ENCODE measurements at regions not wholly inside any gene's neighbourhood (a gene's known extent, or its start where the extent isn't known, plus 50 kb on each side); places are given as distances from the start of the nearest gene placed in this dataset.
"Not testable (repeated sequence)": the region's sequence is repeated elsewhere in the genome, so short reads cannot be mapped to it uniquely, and the experiment has no call there.

DNA sequence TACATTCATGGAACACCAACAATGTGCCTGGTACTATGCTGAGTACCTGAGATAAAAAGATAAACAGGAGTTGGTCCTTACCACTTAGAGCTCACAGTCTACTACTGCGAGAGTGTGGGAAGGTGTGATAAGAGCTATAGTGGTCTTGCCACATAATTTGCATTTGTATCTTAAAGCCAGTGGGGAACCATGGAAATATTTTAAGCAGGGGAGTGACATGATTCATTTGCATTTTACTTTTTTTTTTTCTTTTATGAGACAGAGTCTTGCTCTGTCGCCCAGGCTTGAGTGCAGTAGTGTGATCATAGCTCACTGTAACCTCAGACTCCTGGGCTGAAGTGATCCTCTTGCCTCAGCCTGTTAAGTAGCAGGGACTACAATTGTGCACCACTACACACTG is 53.6 kb downstream of the SRGAP2 start:
- TF ChIP-seq, protein P1, sequence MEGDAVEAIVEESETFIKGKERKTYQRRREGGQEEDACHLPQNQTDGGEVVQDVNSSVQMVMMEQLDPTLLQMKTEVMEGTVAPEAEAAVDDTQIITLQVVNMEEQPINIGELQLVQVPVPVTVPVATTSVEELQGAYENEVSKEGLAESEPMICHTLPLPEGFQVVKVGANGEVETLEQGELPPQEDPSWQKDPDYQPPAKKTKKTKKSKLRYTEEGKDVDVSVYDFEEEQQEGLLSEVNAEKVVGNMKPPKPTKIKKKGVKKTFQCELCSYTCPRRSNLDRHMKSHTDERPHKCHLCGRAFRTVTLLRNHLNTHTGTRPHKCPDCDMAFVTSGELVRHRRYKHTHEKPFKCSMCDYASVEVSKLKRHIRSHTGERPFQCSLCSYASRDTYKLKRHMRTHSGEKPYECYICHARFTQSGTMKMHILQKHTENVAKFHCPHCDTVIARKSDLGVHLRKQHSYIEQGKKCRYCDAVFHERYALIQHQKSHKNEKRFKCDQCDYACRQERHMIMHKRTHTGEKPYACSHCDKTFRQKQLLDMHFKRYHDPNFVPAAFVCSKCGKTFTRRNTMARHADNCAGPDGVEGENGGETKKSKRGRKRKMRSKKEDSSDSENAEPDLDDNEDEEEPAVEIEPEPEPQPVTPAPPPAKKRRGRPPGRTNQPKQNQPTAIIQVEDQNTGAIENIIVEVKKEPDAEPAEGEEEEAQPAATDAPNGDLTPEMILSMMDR (IDR thresholded peaks at IDR 0.05), result not testable (repeated sequence)
- not testable (repeated sequence) for TF ChIP-seq ZFX (IDR thresholded peaks at IDR 0.05; ENCODE audit: borderline replicate concordance)

All from 22Rv1 (cell line).